Smooth muscle cell (in vitro differentiated cells): ENCODE measurements at regions not wholly inside any gene's neighbourhood (a gene's known extent, or its start where the extent isn't known, plus 50 kb on each side); places are given as distances from the start of the nearest gene placed in this dataset.

ENCODE experiments used
- DNase-seq: peaks from one replicate; lab custom pipeline; 2025; ENCODE audit not compliant: unreplicated experiment; lab: John Stamatoyannopoulos, UW
- H2AFZ ChIP-seq: fragments of 200-600 bp; sonication (generic); 2 replicates; pipeline ENCODE4 v1.6.0; 2016; ENCODE audit warnings: antibody characterized with exemption, low read depth, mild to moderate bottlenecking
- H3F3A ChIP-seq: fragments of 200-600 bp; sonication (generic); 2 replicates; pipeline ENCODE4 v1.6.0; 2017; ENCODE audit warnings: antibody characterized with exemption, low read depth
- H3K27ac ChIP-seq: fragments of 200-600 bp; sonication (generic); 2 replicates; pipeline ENCODE4 v1.5.1; 2016; ENCODE audit warnings: low read depth, mild to moderate bottlenecking
- H3K27me3 ChIP-seq: fragments of 200-600 bp; sonication (generic); 2 replicates; pipeline ENCODE4 v1.6.1; 2016; ENCODE audit warnings: low read depth, mild to moderate bottlenecking
- H3K36me3 ChIP-seq: fragments of 200-600 bp; sonication (generic); 2 replicates; pipeline ENCODE4 v1.5.1; 2016; ENCODE audit warnings: low read depth
- H3K4me1 ChIP-seq: fragments of 200-600 bp; sonication (generic); 2 replicates; pipeline ENCODE4 v1.5.1; 2016; ENCODE audit warnings: low read depth
- H3K4me2 ChIP-seq: fragments of 200-600 bp; sonication (generic); 2 replicates; pipeline ENCODE4 v1.6.0; 2016; ENCODE audit warnings: mild to moderate bottlenecking
- H3K4me3 ChIP-seq: fragments of 200-600 bp; sonication (generic); 2 replicates; pipeline ENCODE4 v1.5.1; 2016; ENCODE audit warnings: mild to moderate bottlenecking
- H3K79me2 ChIP-seq: fragments of 200-600 bp; sonication (generic); 2 replicates; pipeline ENCODE4 v1.6.0; 2016; ENCODE audit warnings: low read depth, mild to moderate bottlenecking
- H3K9ac ChIP-seq: fragments of 200-600 bp; sonication (generic); 2 replicates; pipeline ENCODE4 v1.6.0; 2016; ENCODE audit warnings: low read depth
- H3K9me3 ChIP-seq: fragments of 200-600 bp; sonication (generic); replicated peaks from 2 replicates; pipeline ENCODE4 v1.5.1; 2016; ENCODE audit warnings: low read depth
- H4K20me1 ChIP-seq: fragments of 200-600 bp; sonication (generic); 2 replicates; pipeline ENCODE4 v1.6.0; 2016; ENCODE audit warnings: low read depth
- CTCF ChIP-seq: fragments of 200-600 bp; sonication (generic); IDR thresholded peaks from 2 replicates; pipeline ENCODE4 v1.5.1; 2017; ENCODE audit warnings: borderline replicate concordance, mild to moderate bottlenecking, antibody characterized with exemption; ENCODE audit not compliant: insufficient read depth, poor library complexity, severe bottlenecking
- WGBS: methylation state at CpG from one replicate; pipeline ENCODE4 v1.1.7; 2016; ENCODE audit warnings: low lambda C conversion rate; 5-methylcytosine and 5-hydroxymethylcytosine counted together

GRCh38 chr5:8845296-8845695 lies 700.6 kb downstream of the SEMA5A start:
- no peaks in the 10 kb centered on the region for H3K79me2 ChIP-seq
- peak overlapping the region; percentile 60 for H3K27ac ChIP-seq
- no peaks in the 10 kb centered on the region for H3K27me3 ChIP-seq
- no peak overlapping the region for H3K9ac ChIP-seq
- no peak overlapping the region for H3K4me2 ChIP-seq
- H3K4me3 ChIP-seq = no peak overlapping the region
- no peaks in the 10 kb centered on the region for H3K9me3 ChIP-seq
- no peaks in the 10 kb centered on the region for H4K20me1 ChIP-seq
- WGBS = 94% methylated on average over 5 of the region's 5 CpGs
- H3K36me3 ChIP-seq = no peaks in the 10 kb centered on the region
- peaks cover 7% of the 10 kb centered on the region for H3K4me1 ChIP-seq
- H2AFZ ChIP-seq = peak overlapping the region; percentile 81
- peaks cover 9% of the 10 kb centered on the region for H3F3A ChIP-seq
- no peak for TF ChIP-seq CTCF
- no peak for DNase-seq

GRCh38 chr5:8848366-8848765 lies 697.5 kb downstream of the SEMA5A start:
- Histone ChIP-seq H3K79me2 (no peaks in the 10 kb centered on the region), H2AFZ (no peak overlapping the region), H3K36me3 (no peaks in the 10 kb centered on the region), H3K4me1 (peaks cover 7% of the 10 kb centered on the region), H3K4me2 (no peak overlapping the region), H3K4me3 (no peak overlapping the region), H3K27me3 (no peaks in the 10 kb centered on the region), H3K9ac (no peak overlapping the region), H3F3A (peaks cover 9% of the 10 kb centered on the region), H3K9me3 (no peaks in the 10 kb centered on the region), H3K27ac (no peak overlapping the region), H4K20me1 (no peaks in the 10 kb centered on the region)
- TF ChIP-seq CTCF = no peak
- no peak for DNase-seq
- WGBS = 87% methylated on average over 7 of the region's 7 CpGs

- no peak overlapping the region for H3K9ac ChIP-seq
- H3K36me3 ChIP-seq = no peaks in the 10 kb centered on the region
- H3K27me3 ChIP-seq = no peaks in the 10 kb centered on the region
- no peaks in the 10 kb centered on the region for H4K20me1 ChIP-seq
- no peaks in the 10 kb centered on the region for H3K79me2 ChIP-seq
- peaks cover 7% of the 10 kb centered on the region for H3K4me1 ChIP-seq
- peak overlapping the region; percentile 29 for H2AFZ ChIP-seq
- no peak overlapping the region for H3K4me3 ChIP-seq
- no peak for DNase-seq
- H3F3A ChIP-seq = peaks cover 9% of the 10 kb centered on the region
- no peak for TF ChIP-seq CTCF
- H3K4me2 ChIP-seq = peak overlapping the region; percentile 40
- 61% methylated on average over 3 of the region's 3 CpGs for WGBS
- peak overlapping the region; percentile 46 for H3K27ac ChIP-seq
- no peaks in the 10 kb centered on the region for H3K9me3 ChIP-seq
Measured at GRCh38 chr5:8848997-8849594, 696.8 kb downstream of the SEMA5A start.

GRCh38 chr5:8851101-8851500 lies 694.8 kb downstream of the SEMA5A start:
- H3F3A ChIP-seq = no peaks in the 10 kb centered on the region
- H4K20me1 ChIP-seq = no peaks in the 10 kb centered on the region
- no peaks in the 10 kb centered on the region for H3K79me2 ChIP-seq
- WGBS = 89% methylated on average over 2 of the region's 2 CpGs
- no peaks in the 10 kb centered on the region for H3K27me3 ChIP-seq
- H3K27ac ChIP-seq = no peak overlapping the region
- no peaks in the 10 kb centered on the region for H3K9me3 ChIP-seq
- TF ChIP-seq CTCF = no peak
- no peaks in the 10 kb centered on the region for H3K36me3 ChIP-seq
- DNase-seq = no peak
- H3K9ac ChIP-seq = no peak overlapping the region
- H3K4me2 ChIP-seq = no peak overlapping the region
- H3K4me1 ChIP-seq = peaks cover 7% of the 10 kb centered on the region
- no peak overlapping the region for H2AFZ ChIP-seq
- H3K4me3 ChIP-seq = no peak overlapping the region
